K562 (cell line): ENCODE measurements at regions not wholly inside any gene's neighbourhood (a gene's known extent, or its start where the extent isn't known, plus 50 kb on each side); places are given as distances from the start of the nearest gene placed in this dataset.

ENCODE experiments used
- ATAC-seq: fragments of 200-7000 bp; cut with Tn5 transposase; 3 replicates; pipeline ENCODE4 v1.9.1; 2020; ENCODE audit warnings: moderate library complexity
- BruUV-seq: library from RNA; stranded (reverse); fragments of 400-500 nt; replicated peaks from 2 replicates; lab custom pipeline; 2021; lab: Mats Ljungman, UMichigan
- CTCF ChIA-PET: fragments of 300-600 bp; formaldehyde crosslinking; extraction: SDS; loops from one replicate; lab custom pipeline; 2021; ENCODE audit warnings: low intra/inter-chr PET ratio; lab: Yijun Ruan, JAX
- POLR2A ChIA-PET: fragments of 300-600, 350-650 bp; sonication (Branson Sonifier 250); formaldehyde crosslinking; extraction: SDS; loops from one replicate; lab custom pipeline; 2021; ENCODE audit warnings: antibody characterized with exemption, inconsistent platforms; lab: Yijun Ruan, JAX
- DNase-seq, 4 experiments: peaks; one replicate each; pipeline versions ENCODE4 v3.0.0 to v3.0.0-alpha.2; 2011 to 2018; ENCODE audit warnings: low spot score in 3 of 4, mixed read lengths in 3 of 4; ENCODE audit errors: extremely low read depth in 1 of 4
- FAIRE-seq: peaks from 2 replicates; lab custom pipeline; 2011; peaks lifted over from hg19 to GRCh38; lab: Jason Lieb, UNC
- H2AFZ ChIP-seq: 2 replicates; pipeline ENCODE4 v1.6.0; 2011; ENCODE audit warnings: low read depth, low read length, control low read depth, inconsistent platforms
- H3K27ac ChIP-seq: fragments of 200-600 bp; 3 replicates; pipeline ENCODE4 v1.8.0; 2011; ENCODE audit warnings: low read depth, mild to moderate bottlenecking, control low read depth, inconsistent platforms, low read length, moderate library complexity, mixed read lengths; ENCODE audit errors: extremely low read depth
- H3K27me3 ChIP-seq, 2 experiments: fragments of 300-600 bp in 1 of 2; 2 replicates in 1 of 2; 3 replicates in 1 of 2; pipeline versions ENCODE4 v1.6.0 to v1.8.0; 2011; ENCODE audit warnings: inconsistent platforms in 2 of 2, low read length in 2 of 2, mild to moderate bottlenecking in 1 of 2, mixed read lengths in 1 of 2, moderate library complexity in 1 of 2; ENCODE audit not compliant: control insufficient read depth in 2 of 2, insufficient read depth in 2 of 2
- H3K36me3 ChIP-seq: fragments of 300-600 bp; 3 replicates; pipeline ENCODE4 v1.8.0; 2011; ENCODE audit warnings: mild to moderate bottlenecking, low read length, inconsistent platforms; ENCODE audit not compliant: control insufficient read depth, insufficient read depth
- H3K4me1 ChIP-seq, 2 experiments: fragments of 200-600 bp in 1 of 2; replicated peaks in 1 of 2; 2 replicates in 1 of 2; 3 replicates in 1 of 2; pipeline versions ENCODE4 v1.5.1 to v1.8.0; 2011; ENCODE audit warnings: inconsistent platforms in 2 of 2, low read length in 2 of 2, mild to moderate bottlenecking in 1 of 2, mixed read lengths in 1 of 2, moderate library complexity in 1 of 2; ENCODE audit not compliant: control insufficient read depth in 2 of 2, insufficient read depth in 2 of 2
- H3K4me2 ChIP-seq: 2 replicates; pipeline ENCODE4 v1.6.1; 2011; ENCODE audit warnings: low read length, control low read depth, inconsistent platforms, mixed read lengths; ENCODE audit not compliant: insufficient read depth
- H3K4me3 ChIP-seq: fragments of 200-600 bp; sonication (generic), shearing (Covaris generic); 2 replicates; pipeline ENCODE4 v1.5.1; 2016; ENCODE audit warnings: control low read depth, inconsistent platforms
- H3K79me2 ChIP-seq: fragments of 200-600 bp; 3 replicates; pipeline ENCODE4 v1.8.0; 2011; ENCODE audit warnings: low read length, inconsistent platforms; ENCODE audit not compliant: control insufficient read depth, insufficient read depth
- H3K9ac ChIP-seq, 2 experiments: 2 replicates each; pipeline versions ENCODE4 v1.6.0 to v1.6.1; 2011; ENCODE audit warnings: low read depth in 2 of 2, low read length in 2 of 2, control low read depth in 1 of 2, inconsistent platforms in 1 of 2, mild to moderate bottlenecking in 1 of 2, mixed read lengths in 1 of 2; ENCODE audit not compliant: insufficient read depth in 1 of 2
- H3K9me1 ChIP-seq: one replicate; pipeline ENCODE4 v1.6.0; 2011; ENCODE audit warnings: inconsistent platforms, mild to moderate bottlenecking, low read length, moderate library complexity; ENCODE audit not compliant: control insufficient read depth, insufficient read depth
- H3K9me3 ChIP-seq: replicated peaks from 2 replicates; pipeline ENCODE4 v1.5.1; 2011; ENCODE audit warnings: low read depth, low read length, inconsistent platforms; ENCODE audit not compliant: control insufficient read depth, insufficient read depth
- H4K20me1 ChIP-seq: replicated peaks from 2 replicates; pipeline ENCODE4 v1.6.1; 2011; ENCODE audit warnings: low read length, inconsistent platforms, mixed read lengths; ENCODE audit not compliant: control insufficient read depth, insufficient read depth
- BRCA1 ChIP-seq, 2 experiments: fragments of 450-650 bp in 1 of 2; sonication (generic) in 1 of 2; formaldehyde crosslinking in 1 of 2; IDR thresholded peaks; 2 replicates each; pipeline versions ENCODE4 v1.5.0 to v1.6.1; 2017 to 2020; ENCODE audit warnings: mild to moderate bottlenecking in 1 of 2, missing genetic modification reagents in 1 of 2
- FOS ChIP-seq: IDR thresholded peaks from 3 replicates; pipeline ENCODE4 v1.6.1; 2011; ENCODE audit not compliant: insufficient read length; ENCODE audit errors: extremely low read depth
- HNRNPLL ChIP-seq: fragments of 200-400 bp; formaldehyde crosslinking; IDR thresholded peaks from 2 replicates; pipeline ENCODE4 v1.6.1; 2017; ENCODE audit warnings: low read length, low read depth, mild to moderate bottlenecking; ENCODE audit not compliant: poor library complexity, severe bottlenecking
- MXI1 ChIP-seq: IDR thresholded peaks from 2 replicates; pipeline ENCODE4 v1.6.1; 2011; ENCODE audit warnings: low read depth, mild to moderate bottlenecking, improper control_type of control experiment, low read length
- RB1 ChIP-seq: fragments of 450-650 bp; IDR thresholded peaks from 2 replicates; pipeline ENCODE4 v1.6.1; 2017; ENCODE audit warnings: low read depth, mild to moderate bottlenecking
- ZNF41 ChIP-seq: fragments of 250-450 bp; sonication (Bioruptor Pico); conservative IDR thresholded peaks from 2 replicates; pipeline ENCODE4 v1.4.0; 2020; ENCODE audit warnings: mild to moderate bottlenecking
- WGBS: fragments of 100-300 bp; shearing (Covaris generic); methylation state at CpG from one replicate; pipeline ENCODE4 v1.1.6; 2016; ENCODE audit warnings: low coverage, mixed read lengths; ENCODE audit not compliant: insufficient coverage; ENCODE audit errors: missing lambda C conversion rate; 5-methylcytosine and 5-hydroxymethylcytosine counted together
- in situ Hi-C: fragments of 300-500 bp; cut with MboI; formaldehyde crosslinking; loops from 4 replicates; pipeline ENCODE4 v1.15.0; 2018; ENCODE audit warnings: inconsistent platforms, mixed read lengths
- intact Hi-C: fragments of 100-400 bp; cut with micrococcal nuclease; formaldehyde crosslinking; loops from 2 replicates; pipeline ENCODE4 v1.14.2; 2022
- TF ChIP-seq, protein P1 (sequence below): fragments of 450-650 bp; IDR thresholded peaks from 2 replicates; pipeline ENCODE4 v1.6.1; 2016; ENCODE audit warnings: borderline replicate concordance

DNA sequence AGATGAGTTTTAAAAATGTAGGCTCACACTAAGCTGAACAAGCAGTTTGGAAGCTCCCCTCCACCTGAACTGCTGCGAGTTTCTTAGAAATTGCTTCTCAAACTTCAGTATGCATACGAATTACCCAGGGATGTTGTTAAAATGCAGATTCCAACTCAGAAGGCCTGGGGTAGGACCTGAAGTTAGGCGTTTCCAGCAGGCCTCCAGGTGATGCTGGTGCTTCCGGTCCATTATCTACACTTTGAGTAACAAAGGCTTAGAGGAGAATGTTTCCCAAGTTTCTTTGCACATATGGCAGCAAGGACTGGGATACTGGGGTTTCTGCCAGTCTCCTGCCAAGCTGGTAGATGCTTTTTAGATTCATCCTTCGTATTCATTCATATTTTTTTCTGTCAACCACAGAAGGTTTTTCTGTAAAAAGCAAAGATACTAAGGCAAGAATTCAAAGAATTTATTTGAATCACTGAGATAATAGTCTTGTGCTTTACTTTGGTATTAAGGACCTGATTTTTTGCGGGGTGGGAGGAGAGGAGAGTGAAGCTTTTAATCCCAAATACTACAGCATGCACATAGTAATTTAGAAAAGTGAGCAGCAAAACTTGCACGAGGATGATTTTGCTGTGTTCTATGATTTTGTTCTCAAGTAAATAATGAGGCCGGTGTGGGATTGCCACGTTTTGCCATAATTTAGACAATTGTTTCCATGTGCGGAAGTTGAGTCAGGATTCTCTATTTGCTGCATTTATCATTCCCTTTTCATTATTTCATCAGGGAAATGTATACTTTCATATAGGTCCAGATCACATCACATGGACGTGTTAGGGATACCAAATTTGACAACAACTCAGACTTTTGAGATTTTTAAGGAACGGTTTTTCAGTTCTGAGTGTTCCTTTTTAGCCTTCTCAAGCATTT, 137.6 kb upstream of the SPATS2L start (continued):
- TF ChIP-seq RB1 (no peak), HNRNPLL (no peak), ZNF41 (no peak)
- TF ChIP-seq, protein P1, sequence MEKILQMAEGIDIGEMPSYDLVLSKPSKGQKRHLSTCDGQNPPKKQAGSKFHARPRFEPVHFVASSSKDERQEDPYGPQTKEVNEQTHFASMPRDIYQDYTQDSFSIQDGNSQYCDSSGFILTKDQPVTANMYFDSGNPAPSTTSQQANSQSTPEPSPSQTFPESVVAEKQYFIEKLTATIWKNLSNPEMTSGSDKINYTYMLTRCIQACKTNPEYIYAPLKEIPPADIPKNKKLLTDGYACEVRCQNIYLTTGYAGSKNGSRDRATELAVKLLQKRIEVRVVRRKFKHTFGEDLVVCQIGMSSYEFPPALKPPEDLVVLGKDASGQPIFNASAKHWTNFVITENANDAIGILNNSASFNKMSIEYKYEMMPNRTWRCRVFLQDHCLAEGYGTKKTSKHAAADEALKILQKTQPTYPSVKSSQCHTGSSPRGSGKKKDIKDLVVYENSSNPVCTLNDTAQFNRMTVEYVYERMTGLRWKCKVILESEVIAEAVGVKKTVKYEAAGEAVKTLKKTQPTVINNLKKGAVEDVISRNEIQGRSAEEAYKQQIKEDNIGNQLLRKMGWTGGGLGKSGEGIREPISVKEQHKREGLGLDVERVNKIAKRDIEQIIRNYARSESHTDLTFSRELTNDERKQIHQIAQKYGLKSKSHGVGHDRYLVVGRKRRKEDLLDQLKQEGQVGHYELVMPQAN: no peak

DNA sequence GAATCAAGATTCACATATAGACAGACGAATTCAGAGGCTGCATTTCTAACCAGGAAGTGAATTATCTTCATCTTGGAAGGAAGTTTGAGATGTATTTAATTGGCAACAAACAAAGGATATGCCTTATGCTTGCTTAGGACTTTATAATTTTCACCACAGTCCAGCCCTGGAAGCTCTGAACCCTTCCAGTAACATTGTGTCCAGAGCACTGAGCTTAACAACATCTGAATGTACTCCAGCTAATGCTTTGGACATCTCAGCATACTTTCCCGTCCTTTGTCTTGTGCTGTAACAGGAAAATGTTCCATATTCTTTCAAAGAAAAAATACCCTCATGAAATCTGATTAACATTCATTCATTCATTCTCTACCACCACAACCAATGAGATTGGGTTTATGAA, 136.3 kb upstream of the SPATS2L start:
- Histone ChIP-seq H4K20me1 (no peaks in the 10 kb centered on the region), H3K4me2 (no peak overlapping the region), H3K9me1 (no peaks in the 10 kb centered on the region), H3K27ac (no peak overlapping the region)
- no peak for ATAC-seq
- BruUV-seq: no TSS peak
- intact Hi-C loops: loop anchor here (10.0 kb wide), 1 partner anchor 135 kb away; the partner anchor contains the start of gene SPATS2L
- TF ChIP-seq MXI1 (no peak), FOS (no peak), BRCA1 (IDR thresholded peaks at IDR 0.05) (no peak), BRCA1 (CRISPR knock-in tag; IDR thresholded peaks at IDR 0.05) (no peak)
- TF ChIP-seq, all 486 proteins: peak for 0
- H3K27me3 ChIP-seq: no peaks in the 10 kb centered on the region
- in situ Hi-C loops: no loop called here
- peaks cover 18% of the 10 kb centered on the region; the same call in 2 of the 3 replicates for H3K79me2 ChIP-seq
- no peak overlapping the region for H3K9ac ChIP-seq
- FAIRE-seq (no peak), DNase-seq (no peak)
- peaks cover 4 to 6% of the 10 kb centered on the region in 2 experiments; a peak in 2 of 5 replicates for H3K4me1 ChIP-seq
- POLR2A ChIA-PET: no interaction called here
- H3K36me3 ChIP-seq: no peaks in the 10 kb centered on the region
- no peak overlapping the region for H3K4me3 ChIP-seq
- H2AFZ ChIP-seq: no peak overlapping the region
- H3K9me3 ChIP-seq: no peaks in the 10 kb centered on the region
- CTCF ChIA-PET: no interaction called here
- WGBS: 52% methylated on average over 2 of the region's 2 CpGs
